Memory B cell (primary cell): ENCODE measurements at regions not wholly inside any gene's neighbourhood (a gene's known extent, or its start where the extent isn't known, plus 50 kb on each side); places are given as distances from the start of the nearest gene placed in this dataset.

Experiments used
- ATAC-seq: fragments of 150-1000 bp; cut with Tn5 transposase; 2 replicates; pipeline ENCODE4 v1.10.0; 2021; ENCODE audit warnings: low read depth, mild to moderate bottlenecking, moderate library complexity
- DNase-seq, 2 donors: peaks; one replicate each; pipeline ENCODE4 v3.0.0; 2022; ENCODE audit warnings: low spot score in 2 of 2
- H3K27ac Mint-ChIP-seq: one replicate; pipeline ENCODE4 v1.8.0; 2022; ENCODE audit warnings: mild to moderate bottlenecking, moderate library complexity, mixed read lengths
- H3K27me3 Mint-ChIP-seq: one replicate; pipeline ENCODE4 v1.8.0; 2022; ENCODE audit warnings: mixed read lengths
- H3K36me3 Mint-ChIP-seq: one replicate; pipeline ENCODE4 v1.8.0; 2022; ENCODE audit warnings: mild to moderate bottlenecking, mixed read lengths
- H3K4me1 Mint-ChIP-seq: one replicate; pipeline ENCODE4 v1.8.0; 2022; ENCODE audit warnings: mixed read lengths
- H3K4me3 Mint-ChIP-seq: one replicate; pipeline ENCODE4 v1.8.0; 2022; ENCODE audit warnings: mild to moderate bottlenecking, moderate library complexity, mixed read lengths
- H3K9me3 Mint-ChIP-seq: one replicate; pipeline ENCODE4 v1.8.0; 2022; ENCODE audit warnings: mixed read lengths

DNA sequence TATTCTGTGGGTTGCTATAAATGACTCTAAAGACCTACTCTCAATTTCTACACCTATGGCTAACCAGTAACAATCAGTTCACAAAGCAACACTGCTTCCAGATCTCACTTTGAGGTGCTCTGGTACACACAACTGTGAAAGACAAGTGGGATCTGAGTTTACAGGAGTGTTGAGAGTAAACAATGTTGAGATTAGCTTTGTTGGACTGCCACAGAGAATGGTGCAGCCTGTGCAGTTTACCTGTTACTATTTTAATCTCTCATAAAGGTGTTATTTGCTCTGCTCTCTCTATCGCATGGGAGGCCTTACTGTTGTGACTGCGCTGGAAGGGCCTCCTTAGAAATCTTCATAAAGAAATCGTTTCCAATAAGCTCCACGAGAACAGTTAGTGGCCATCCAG, 112.0 kb downstream of the SOX2 start:
- no peak overlapping the region for H3K27ac Mint-ChIP-seq
- H3K4me3 Mint-ChIP-seq: no peak overlapping the region
- peaks cover 6% of the 10 kb centered on the region for H3K27me3 Mint-ChIP-seq
- H3K9me3 Mint-ChIP-seq: peaks cover 1% of the 10 kb centered on the region
- H3K4me1 Mint-ChIP-seq: no peaks in the 10 kb centered on the region
- DNase-seq: no peak
- ATAC-seq: no peak
- H3K36me3 Mint-ChIP-seq: no peaks in the 10 kb centered on the region

DNA sequence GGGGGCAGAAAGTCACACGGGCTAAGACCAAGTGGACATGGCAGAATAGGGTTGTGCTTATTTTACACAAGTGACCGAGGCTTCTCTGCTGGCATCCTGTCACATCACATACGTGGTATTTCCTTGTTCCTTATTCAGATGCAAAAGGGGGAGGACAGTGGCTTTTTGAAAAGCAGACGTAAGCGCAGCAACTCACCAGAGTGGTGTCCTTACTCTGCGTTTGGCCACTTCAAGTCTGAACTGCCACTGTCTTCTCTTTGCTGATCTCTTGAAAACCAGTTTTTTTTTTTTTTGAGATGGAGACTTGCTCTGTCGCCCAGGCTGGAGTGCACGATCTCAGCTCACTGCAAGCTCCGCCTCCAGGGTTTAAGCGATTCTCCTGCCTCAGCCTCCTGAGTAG, 113.2 kb downstream of the SOX2 start:
- Mint-ChIP-seq H3K9me3 (peaks cover 1% of the 10 kb centered on the region), H3K4me1 (no peaks in the 10 kb centered on the region), H3K36me3 (no peaks in the 10 kb centered on the region), H3K4me3 (no peak overlapping the region), H3K27ac (no peak overlapping the region), H3K27me3 (peaks cover 6% of the 10 kb centered on the region)
- DNase-seq (no peak), ATAC-seq (no peak)

DNA sequence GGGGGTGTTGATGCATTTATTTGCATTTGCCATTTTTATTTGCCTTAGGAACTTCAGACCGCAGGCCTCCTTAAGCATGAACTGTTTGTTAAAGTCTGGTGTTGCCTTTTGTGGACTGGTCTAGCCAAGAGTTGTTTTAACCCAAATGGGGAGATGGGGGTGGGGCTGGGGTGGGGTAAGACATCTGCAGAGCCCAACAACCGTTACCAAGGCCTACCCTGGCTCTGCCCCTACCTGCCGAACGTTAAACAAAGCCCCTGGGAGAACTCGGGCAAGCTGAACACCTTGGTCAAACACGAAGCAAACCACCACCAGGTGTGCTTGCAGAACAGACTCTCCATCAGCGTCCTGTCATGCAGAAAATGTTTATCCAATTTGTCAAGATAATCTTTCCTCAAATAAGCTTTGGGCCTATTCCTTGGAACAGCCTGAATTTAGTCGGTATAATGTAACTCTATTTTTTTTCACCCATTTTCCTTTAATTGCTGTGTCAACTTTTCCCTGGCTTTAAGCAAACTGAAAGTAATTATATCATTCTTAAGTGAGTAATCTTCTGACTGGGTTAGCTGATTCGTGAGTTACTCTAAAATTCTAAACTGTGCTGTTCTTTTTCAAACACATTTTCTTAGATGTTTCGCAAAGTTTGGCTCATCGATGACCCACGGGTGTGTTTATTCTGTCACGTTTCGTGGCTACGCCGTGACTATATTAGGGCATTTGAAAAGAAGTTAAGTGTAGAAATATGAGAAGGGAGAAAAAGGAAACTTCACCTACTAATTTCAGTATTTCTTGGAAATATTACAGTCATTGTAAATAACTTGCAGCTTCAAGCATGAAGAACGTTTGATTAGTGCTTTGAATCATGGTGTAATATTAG, 127.6 kb downstream of the SOX2 start:
- H3K4me3 Mint-ChIP-seq: peak overlapping the region; percentile 73
- peak overlapping the region; percentile 9 for H3K27ac Mint-ChIP-seq
- peaks cover 6% of the 10 kb centered on the region for H3K27me3 Mint-ChIP-seq

DNA sequence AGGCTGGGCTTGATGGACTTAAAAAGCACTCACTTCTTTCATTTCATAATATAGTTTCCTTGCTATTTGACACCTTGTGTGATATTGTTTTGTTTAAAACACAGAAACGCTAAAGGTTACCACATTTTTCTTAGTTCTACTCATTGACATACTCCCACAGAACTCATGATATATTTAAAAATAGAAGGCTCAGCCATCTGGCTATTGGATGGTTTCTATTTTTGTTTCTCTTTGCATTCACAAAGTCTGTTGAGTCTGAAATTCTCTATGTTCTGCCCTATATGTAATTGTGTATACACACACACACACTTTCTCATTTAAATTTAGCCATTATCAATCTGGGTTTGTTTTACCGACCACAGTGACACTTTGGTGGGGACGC, 128.2 kb downstream of the SOX2 start:
- Mint-ChIP-seq H3K4me1 (peaks cover 3% of the 10 kb centered on the region), H3K27me3 (peaks cover 6% of the 10 kb centered on the region), H3K27ac (no peak overlapping the region), H3K36me3 (peaks cover 1% of the 10 kb centered on the region), H3K9me3 (no peaks in the 10 kb centered on the region), H3K4me3 (peak overlapping the region; percentile 73)
- DNase-seq: no peak
- no peak for ATAC-seq

More for the DNA sequence above, 127.6 kb downstream of the SOX2 start:
- Mint-ChIP-seq H3K9me3 (no peaks in the 10 kb centered on the region), H3K36me3 (peaks cover 1% of the 10 kb centered on the region), H3K4me1 (peaks cover 3% of the 10 kb centered on the region)
- no peak for DNase-seq
- no peak for ATAC-seq

DNA sequence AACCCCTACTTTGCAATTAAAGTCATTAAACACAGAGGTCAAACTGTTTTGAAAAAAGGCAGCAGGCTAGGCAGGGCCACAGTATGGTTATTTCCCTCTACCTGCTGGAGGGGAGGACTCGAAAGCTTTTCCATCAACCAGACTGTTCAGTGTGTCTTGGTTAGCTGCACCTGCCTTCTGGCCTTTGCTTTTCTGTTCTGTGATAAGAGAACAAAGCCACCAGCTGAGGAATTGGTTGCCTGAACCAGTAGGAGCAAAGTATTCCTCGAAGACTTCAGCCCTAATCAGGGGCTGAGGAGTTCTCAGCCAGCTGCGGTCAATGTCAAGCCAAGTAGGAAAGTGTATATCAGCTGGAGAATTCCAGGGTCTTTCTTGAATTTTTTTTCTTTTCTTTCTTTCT, 132.5 kb downstream of the SOX2 start:
- H3K27ac Mint-ChIP-seq: no peak overlapping the region
- ATAC-seq (no peak), DNase-seq (no peak)
- peaks cover 3% of the 10 kb centered on the region for H3K4me1 Mint-ChIP-seq
- no peak overlapping the region for H3K4me3 Mint-ChIP-seq
- H3K36me3 Mint-ChIP-seq: peaks cover 1% of the 10 kb centered on the region
- H3K27me3 Mint-ChIP-seq: peaks cover 2% of the 10 kb centered on the region
- H3K9me3 Mint-ChIP-seq: no peaks in the 10 kb centered on the region

DNA sequence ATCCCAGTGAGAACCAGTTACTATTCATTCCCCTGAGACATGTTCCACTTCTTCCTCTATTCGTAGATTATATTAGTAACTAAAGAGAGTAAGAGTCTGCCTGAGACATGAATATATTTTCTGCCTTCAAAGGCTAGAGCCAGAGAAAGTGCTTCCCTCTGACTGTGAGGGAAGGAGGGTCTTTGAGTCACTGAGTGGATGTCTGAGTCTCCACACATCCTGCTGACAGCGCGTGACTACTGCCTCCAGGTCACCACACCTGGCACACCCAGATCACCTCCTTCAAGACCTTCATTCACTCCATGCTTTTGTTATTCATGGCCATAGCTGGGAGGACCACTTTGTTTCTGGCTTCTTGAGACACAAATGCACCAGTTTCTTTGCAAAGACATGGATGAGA, 135.6 kb downstream of the SOX2 start:
- peaks cover 1% of the 10 kb centered on the region for H3K36me3 Mint-ChIP-seq
- no peak for ATAC-seq
- no peak overlapping the region for H3K27ac Mint-ChIP-seq
- H3K4me1 Mint-ChIP-seq: no peaks in the 10 kb centered on the region
- H3K9me3 Mint-ChIP-seq: no peaks in the 10 kb centered on the region
- H3K27me3 Mint-ChIP-seq: no peaks in the 10 kb centered on the region
- DNase-seq: no peak
- no peak overlapping the region for H3K4me3 Mint-ChIP-seq

DNA sequence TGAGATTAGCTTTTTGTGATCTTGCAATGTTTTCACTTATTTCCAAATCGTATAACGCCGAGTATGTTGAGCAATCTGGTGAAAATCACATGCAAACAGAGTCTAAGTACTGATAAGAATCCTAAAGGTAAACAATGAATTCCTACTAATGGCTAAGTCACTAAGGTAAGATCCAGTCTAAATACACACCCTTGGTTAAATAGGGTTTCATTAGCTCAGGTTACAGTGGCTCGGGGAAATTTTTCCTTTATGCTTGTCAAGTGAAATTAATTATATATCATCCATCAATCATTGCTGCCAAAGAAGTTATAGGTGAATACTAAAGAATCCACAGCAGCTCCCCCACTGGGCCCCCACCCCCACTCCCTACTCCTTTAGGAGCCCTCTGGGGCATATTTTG, 139.3 kb downstream of the SOX2 start:
- no peak overlapping the region for H3K27ac Mint-ChIP-seq
- peaks cover 2% of the 10 kb centered on the region for H3K36me3 Mint-ChIP-seq
- no peaks in the 10 kb centered on the region for H3K27me3 Mint-ChIP-seq
- DNase-seq (no peak), ATAC-seq (no peak)
- no peaks in the 10 kb centered on the region for H3K4me1 Mint-ChIP-seq
- H3K9me3 Mint-ChIP-seq: peaks cover 3% of the 10 kb centered on the region
- no peak overlapping the region for H3K4me3 Mint-ChIP-seq

DNA sequence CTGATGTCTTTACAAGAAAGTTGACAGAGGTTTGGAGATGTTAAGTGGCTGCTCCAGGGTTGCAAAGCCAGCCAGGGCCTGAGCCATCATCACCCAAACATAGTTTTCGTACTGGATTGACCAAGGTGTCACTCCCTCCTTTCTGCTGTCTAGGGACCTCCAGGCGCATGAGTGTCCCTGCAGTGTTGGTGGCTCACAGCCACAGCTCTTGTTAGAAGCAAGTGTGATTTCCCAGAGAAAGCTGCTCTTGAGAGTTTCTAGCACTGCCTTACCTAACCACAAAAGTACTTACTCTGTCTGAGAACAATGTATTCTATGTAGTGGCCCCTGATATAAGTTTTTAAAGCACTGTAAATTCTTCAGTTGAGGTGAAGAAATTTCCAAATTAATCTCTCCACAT, 144.1 kb downstream of the SOX2 start:
- peaks cover 3% of the 10 kb centered on the region for H3K9me3 Mint-ChIP-seq
- peaks cover 2% of the 10 kb centered on the region for H3K36me3 Mint-ChIP-seq
- DNase-seq (no peak), ATAC-seq (no peak)
- H3K4me1 Mint-ChIP-seq: no peaks in the 10 kb centered on the region
- H3K27me3 Mint-ChIP-seq: no peaks in the 10 kb centered on the region
- H3K27ac Mint-ChIP-seq: no peak overlapping the region
- H3K4me3 Mint-ChIP-seq: no peak overlapping the region

DNA sequence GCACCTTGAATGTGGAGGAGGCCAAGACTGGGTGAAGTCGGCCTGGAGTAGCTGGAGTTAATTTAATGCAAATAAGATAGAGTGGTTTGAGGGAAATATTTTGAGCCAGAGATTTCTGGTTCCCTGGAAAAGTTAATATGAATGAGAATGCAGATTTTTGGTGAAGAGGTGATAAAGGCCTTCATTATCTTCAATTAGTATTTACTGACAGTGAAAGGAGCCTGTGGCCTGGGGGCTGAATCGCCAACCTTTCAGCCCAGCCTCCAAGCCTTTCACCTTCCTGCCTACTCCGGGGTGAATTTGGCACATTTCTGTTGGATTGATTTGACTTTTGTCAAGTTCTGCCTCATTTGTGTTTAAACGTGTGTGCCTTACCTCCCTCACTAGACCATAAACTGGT, 147.8 kb downstream of the SOX2 start:
- DNase-seq: no peak
- no peak overlapping the region for H3K27ac Mint-ChIP-seq
- ATAC-seq: no peak
- H3K27me3 Mint-ChIP-seq: no peaks in the 10 kb centered on the region
- H3K4me1 Mint-ChIP-seq: no peaks in the 10 kb centered on the region
- H3K36me3 Mint-ChIP-seq: no peaks in the 10 kb centered on the region
- H3K9me3 Mint-ChIP-seq: no peaks in the 10 kb centered on the region
- H3K4me3 Mint-ChIP-seq: no peak overlapping the region

DNA sequence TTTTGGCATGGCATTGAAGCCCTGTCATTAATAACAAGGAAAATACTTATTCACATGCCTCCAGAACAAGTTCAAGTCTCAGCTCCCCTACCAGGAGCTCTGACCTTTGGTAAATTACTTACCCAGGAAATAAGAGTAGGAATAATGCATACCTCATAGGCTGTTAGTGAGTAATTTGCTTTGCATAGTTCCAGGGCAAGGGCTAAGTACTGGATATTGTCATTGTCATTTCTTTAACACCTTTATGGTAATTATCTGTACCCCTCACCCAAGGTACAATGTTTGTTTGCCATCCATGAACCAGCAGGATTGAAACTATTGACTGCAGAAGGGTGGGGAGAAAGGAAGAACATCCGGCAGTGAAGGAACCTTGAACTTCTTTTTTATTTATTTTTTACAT, 148.5 kb downstream of the SOX2 start:
- ATAC-seq: no peak
- H3K4me1 Mint-ChIP-seq: no peaks in the 10 kb centered on the region
- no peaks in the 10 kb centered on the region for H3K27me3 Mint-ChIP-seq
- H3K36me3 Mint-ChIP-seq: no peaks in the 10 kb centered on the region
- no peaks in the 10 kb centered on the region for H3K9me3 Mint-ChIP-seq
- DNase-seq: no peak
- H3K4me3 Mint-ChIP-seq: no peak overlapping the region
- H3K27ac Mint-ChIP-seq: no peak overlapping the region

DNA sequence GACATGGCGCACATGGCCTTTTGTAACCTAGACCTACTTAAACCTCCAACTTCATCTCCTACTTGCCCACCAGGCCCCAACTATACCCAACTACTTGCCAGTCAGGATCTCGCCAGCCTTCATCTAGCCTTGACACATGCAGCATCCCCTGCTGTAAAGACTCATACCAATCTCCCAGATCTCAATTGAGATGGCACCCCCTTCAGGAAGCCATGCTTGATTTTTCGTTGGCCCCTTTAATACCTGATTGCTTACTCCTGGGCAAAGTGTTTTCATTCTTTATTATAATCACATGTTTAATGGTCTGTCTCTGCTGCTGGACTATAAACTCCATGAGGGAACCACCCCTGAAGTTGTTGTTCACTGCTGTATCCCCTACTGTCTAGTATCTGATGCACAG, 150.8 kb downstream of the SOX2 start:
- no peaks in the 10 kb centered on the region for H3K4me1 Mint-ChIP-seq
- no peak for ATAC-seq
- H3K36me3 Mint-ChIP-seq: no peaks in the 10 kb centered on the region
- no peaks in the 10 kb centered on the region for H3K9me3 Mint-ChIP-seq
- no peak for DNase-seq
- no peak overlapping the region for H3K27ac Mint-ChIP-seq
- H3K27me3 Mint-ChIP-seq: no peaks in the 10 kb centered on the region
- no peak overlapping the region for H3K4me3 Mint-ChIP-seq

DNA sequence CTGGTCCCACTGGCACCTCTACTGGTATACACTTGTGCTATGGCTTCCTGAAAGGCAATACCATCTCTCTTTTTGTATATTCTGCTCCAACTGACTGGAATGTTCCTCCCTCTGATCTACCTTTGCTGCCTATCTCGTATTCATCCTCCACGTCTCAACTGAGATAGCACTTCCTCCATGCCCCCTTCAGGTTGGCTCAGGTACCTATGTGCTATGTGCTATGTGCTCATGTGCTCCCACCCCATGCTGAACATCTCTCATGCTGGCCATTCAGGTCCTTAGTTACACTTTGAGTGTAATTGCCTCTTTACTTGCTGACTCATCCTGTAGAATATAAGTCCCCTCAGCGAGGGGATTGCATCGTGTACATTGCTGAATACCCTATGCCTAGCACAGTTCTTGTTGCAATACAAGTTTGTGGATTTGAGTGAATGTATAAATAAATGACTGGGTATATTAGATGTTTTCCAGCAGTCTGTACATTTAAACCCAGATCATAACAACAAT, 156.9 kb downstream of the SOX2 start:
- peaks cover 3% of the 10 kb centered on the region for H3K27me3 Mint-ChIP-seq
- no peaks in the 10 kb centered on the region for H3K4me1 Mint-ChIP-seq
- no peak overlapping the region for H3K27ac Mint-ChIP-seq
- ATAC-seq: no peak
- no peaks in the 10 kb centered on the region for H3K36me3 Mint-ChIP-seq
- no peak overlapping the region for H3K4me3 Mint-ChIP-seq
- no peak for DNase-seq
- no peaks in the 10 kb centered on the region for H3K9me3 Mint-ChIP-seq

DNA sequence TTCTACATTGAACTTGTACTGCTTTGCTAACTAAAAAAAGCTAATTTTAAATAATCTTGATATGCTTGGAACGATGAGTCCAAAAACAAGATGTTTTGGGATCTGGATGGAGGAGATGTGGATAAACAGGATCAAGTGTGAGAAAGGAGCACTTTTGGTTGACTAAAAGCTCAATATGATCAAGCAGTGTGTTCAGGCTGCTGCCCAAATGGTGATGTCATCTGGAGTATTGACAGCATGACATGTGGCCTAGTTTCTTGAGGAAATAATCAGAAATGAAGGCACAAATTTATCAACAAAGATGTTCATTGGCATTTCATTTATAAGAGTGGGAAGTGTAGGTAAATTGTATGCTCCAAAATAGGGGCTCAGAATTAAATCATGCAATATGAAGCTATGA, 161.2 kb downstream of the SOX2 start:
- Mint-ChIP-seq H3K4me3 (no peak overlapping the region), H3K9me3 (no peaks in the 10 kb centered on the region), H3K4me1 (no peaks in the 10 kb centered on the region), H3K27ac (no peak overlapping the region), H3K27me3 (peaks cover 3% of the 10 kb centered on the region), H3K36me3 (no peaks in the 10 kb centered on the region)
- DNase-seq: no peak
- ATAC-seq: no peak

DNA sequence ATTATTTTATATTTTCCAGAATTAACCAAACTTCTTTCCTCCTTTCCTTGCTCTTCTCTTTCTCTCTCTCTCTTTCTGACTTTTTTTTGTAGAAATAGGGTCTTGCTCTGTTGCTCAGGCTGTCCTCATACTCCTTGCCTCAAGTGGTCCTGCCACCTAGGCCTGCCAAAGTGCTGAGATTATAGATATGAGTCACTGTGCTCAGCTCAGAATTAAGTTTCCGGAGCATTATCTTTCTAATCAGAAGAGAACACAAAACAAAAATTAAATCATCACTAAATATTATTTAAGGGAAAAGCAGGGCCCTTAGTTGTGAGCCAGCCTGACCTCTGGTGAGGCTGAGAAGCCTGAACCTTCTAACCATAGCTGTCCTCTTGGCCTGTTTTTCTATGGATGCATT, 168.2 kb downstream of the SOX2 start:
- DNase-seq (no peak), ATAC-seq (no peak)
- Mint-ChIP-seq H3K27me3 (no peaks in the 10 kb centered on the region), H3K4me1 (no peaks in the 10 kb centered on the region), H3K27ac (no peak overlapping the region), H3K4me3 (no peak overlapping the region), H3K36me3 (no peaks in the 10 kb centered on the region), H3K9me3 (no peaks in the 10 kb centered on the region)

DNA sequence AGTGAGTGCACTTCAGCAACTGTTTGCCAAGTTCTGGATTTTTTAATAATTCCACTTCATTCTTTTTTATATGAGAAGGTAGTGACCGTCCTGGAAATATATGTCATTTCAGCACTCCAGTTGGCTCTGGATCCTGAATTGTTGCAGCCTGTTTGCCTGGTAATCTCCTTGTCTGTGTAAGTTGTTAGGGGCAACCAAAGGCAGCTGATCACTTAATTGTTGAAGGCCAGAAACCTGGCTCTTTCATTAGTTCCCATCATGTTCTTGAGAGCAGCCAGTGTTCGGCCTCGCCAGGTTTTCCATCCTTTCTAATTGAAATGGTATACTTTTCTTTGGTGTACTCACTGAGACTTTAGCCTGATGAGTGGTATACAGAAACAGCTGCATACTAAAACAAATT, 168.6 kb downstream of the SOX2 start:
- no peaks in the 10 kb centered on the region for H3K4me1 Mint-ChIP-seq
- no peaks in the 10 kb centered on the region for H3K36me3 Mint-ChIP-seq
- no peaks in the 10 kb centered on the region for H3K9me3 Mint-ChIP-seq
- no peak for DNase-seq
- H3K4me3 Mint-ChIP-seq: no peak overlapping the region
- H3K27me3 Mint-ChIP-seq: no peaks in the 10 kb centered on the region
- ATAC-seq: no peak
- H3K27ac Mint-ChIP-seq: no peak overlapping the region
